ENCODE measurements at regions not wholly inside any gene's neighbourhood (a gene's known extent, or its start where the extent isn't known, plus 50 kb on each side); places are given as distances from the start of the nearest gene placed in this dataset.

- TF ChIP-seq POLR2A (IDR thresholded peaks at IDR 0.05; ENCODE audit: low read depth, low read length) (no peak), PAX5 (IDR thresholded peaks at IDR 0.05; ENCODE audit: insufficient read depth, low read length, severe bottlenecking) (no peak), TAF1 (IDR thresholded peaks at IDR 0.05; ENCODE audit: low read depth, low read length) (no peak), POLR2AphosphoS5 (IDR thresholded peaks at IDR 0.05; ENCODE audit: low read depth, low read length) (no peak), POU2F2 (IDR thresholded peaks at IDR 0.05; ENCODE audit: low read depth, low read length) (no peak), SPI1 (IDR thresholded peaks at IDR 0.05; ENCODE audit: low read depth, low read length) (no peak)
Measured at GRCh38 chr14:106841701-106842100, 1315.3 kb downstream of the TMEM121 start.
